Ovary (tissue), 7 donors: ENCODE measurements at regions not wholly inside any gene's neighbourhood (a gene's known extent, or its start where the extent isn't known, plus 50 kb on each side); places are given as distances from the start of the nearest gene placed in this dataset.

Source experiments
- DNase-seq, 5 donors: peaks; one replicate each; pipeline ENCODE4 v3.0.0-alpha.2; 2019 to 2020
- H3K27ac ChIP-seq, 2 donors: fragments of 200-600 bp; one replicate each; pipeline versions ENCODE4 v1.5.1 to v1.8.0; 2019 to 2022
- H3K27me3 ChIP-seq: fragments of 200-600 bp; one replicate; pipeline ENCODE4 v1.8.0; 2022
- H3K36me3 ChIP-seq: fragments of 200-600 bp; sonication (generic); one replicate; pipeline ENCODE4 v1.5.1; 2019
- H3K4me1 ChIP-seq: one replicate; pipeline ENCODE4 v1.8.1; 2013; ENCODE audit warnings: mild to moderate bottlenecking, moderate library complexity; ENCODE audit not compliant: insufficient read depth
- H3K4me3 ChIP-seq: fragments of 200-600 bp; sonication (generic); one replicate; pipeline ENCODE4 v1.5.1; 2017
- H3K9me3 ChIP-seq, 2 donors: fragments of 200-600 bp in 1 of 2; sonication (generic) in 1 of 2; one replicate each; pipeline versions ENCODE4 v1.5.1 to v1.8.1; 2013 to 2019; ENCODE audit warnings: mild to moderate bottlenecking in 1 of 2, moderate library complexity in 1 of 2
- CTCF ChIP-seq, 3 donors: fragments of 450-650 bp in 2 of 3; fragments of 200-600 bp in 1 of 3; IDR thresholded peaks; one replicate each; pipeline versions ENCODE4 v1.5.1 to v1.8.0; 2016 to 2022; ENCODE audit warnings: antibody characterized with exemption in 3 of 3, mild to moderate bottlenecking in 1 of 3
- EP300 ChIP-seq: sonication (generic); formaldehyde crosslinking; IDR thresholded peaks from one replicate; pipeline ENCODE4 v1.6.1; 2017; ENCODE audit warnings: antibody characterized with exemption
- POLR2A ChIP-seq: fragments of 450-650 bp; IDR thresholded peaks from one replicate; pipeline ENCODE4 v1.6.1; 2017; ENCODE audit warnings: antibody characterized with exemption, mild to moderate bottlenecking, moderate library complexity
- WGBS, 3 donors: extraction: QIAGEN DNeasy Blood & Tissue Kit in 1 of 3; methylation state at CpG; one replicate each; pipeline versions ENCODE4 v1.1.5 to v1.1.7; 2013 to 2017; 5-methylcytosine and 5-hydroxymethylcytosine counted together
- intact Hi-C, 4 donors: fragments of 100-400 bp; cut with DNase I; formaldehyde crosslinking; loops; one replicate each; pipeline versions ENCODE4 v1.11.0 to v1.15.1; 2022 to 2023
- donor health status: DM: no; HTN: no; CAD: no; lungs with moderate emphysema.
- donor health status: DM: no; HTN: no; CAD: no.
- donor health status: Bipolar disorder and iron deficiency.
- donor health status: DM: no; HTN: no; CAD: no.
- donor health status: DM: yes; HTN: yes; CAD: no.

- no peak for DNase-seq
- H3K27me3 ChIP-seq: no peaks in the 10 kb centered on the region
- no peak for TF ChIP-seq POLR2A
- TF ChIP-seq CTCF (IDR thresholded peaks at IDR 0.05): no peak
- TF ChIP-seq EP300: no peak
- H3K27ac ChIP-seq: no peak overlapping the region
- H3K36me3 ChIP-seq: no peaks in the 10 kb centered on the region
- no peak overlapping the region for H3K4me3 ChIP-seq
- intact Hi-C loops: no loop called here
- no peaks in the 10 kb centered on the region for H3K4me1 ChIP-seq
- no peaks in the 10 kb centered on the region for H3K9me3 ChIP-seq
- WGBS, 3 donors: 93 to 100% (median 97%) methylated on average over 2 of the region's 2 CpGs
Observed at GRCh38 chr12:86826051-86826450, 569.9 kb upstream of the MGAT4C start.

GRCh38 chr12:86801439-86801838, 545.2 kb upstream of the MGAT4C start:
- no peaks in the 10 kb centered on the region for H3K4me1 ChIP-seq
- DNase-seq: no peak
- no peaks in the 10 kb centered on the region for H3K36me3 ChIP-seq
- WGBS, 3 donors: 90 to 92% (median 91%) methylated on average over 1 of the region's 1 CpG
- no peak overlapping the region for H3K4me3 ChIP-seq
- H3K27ac ChIP-seq: no peak overlapping the region
- H3K27me3 ChIP-seq: no peaks in the 10 kb centered on the region
- intact Hi-C loops: no loop called here
- H3K9me3 ChIP-seq: no peaks in the 10 kb centered on the region
- TF ChIP-seq CTCF (IDR thresholded peaks at IDR 0.05): no peak
- TF ChIP-seq EP300: no peak
- no peak for TF ChIP-seq POLR2A

- TF ChIP-seq POLR2A: no peak
- TF ChIP-seq CTCF (IDR thresholded peaks at IDR 0.05): no peak
- TF ChIP-seq EP300: no peak
- Histone ChIP-seq H3K36me3 (no peaks in the 10 kb centered on the region), H3K27ac (no peak overlapping the region), H3K4me1 (no peaks in the 10 kb centered on the region), H3K9me3 (no peaks in the 10 kb centered on the region), H3K4me3 (no peak overlapping the region), H3K27me3 (no peaks in the 10 kb centered on the region)
- no peak for DNase-seq
- 71 to 83% (median 75%) methylated on average over 2 of the region's 2 CpGs for WGBS, 3 donors
- intact Hi-C loops: no loop called here
Observed at GRCh38 chr12:86799616-86800015, 543.4 kb upstream of the MGAT4C start.

GRCh38 chr12:86796550-86796949, 540.4 kb upstream of the MGAT4C start:
- H3K4me1 ChIP-seq: no peaks in the 10 kb centered on the region
- WGBS, 3 donors: 91 to 94% (median 93%) methylated on average over 1 of the region's 1 CpG
- no peaks in the 10 kb centered on the region for H3K36me3 ChIP-seq
- H3K9me3 ChIP-seq: no peaks in the 10 kb centered on the region
- intact Hi-C loops: no loop called here
- H3K27ac ChIP-seq: no peak overlapping the region
- no peak for DNase-seq
- TF ChIP-seq EP300: no peak
- no peak for TF ChIP-seq POLR2A
- no peak for TF ChIP-seq CTCF (IDR thresholded peaks at IDR 0.05)
- no peak overlapping the region for H3K4me3 ChIP-seq
- no peaks in the 10 kb centered on the region for H3K27me3 ChIP-seq

GRCh38 chr12:86788661-86789060, 532.5 kb upstream of the MGAT4C start:
- no peak overlapping the region for H3K27ac ChIP-seq

More at GRCh38 chr12:86788661-86789060, 532.5 kb upstream of the MGAT4C start:
- H3K27me3 ChIP-seq: no peaks in the 10 kb centered on the region
- intact Hi-C loops: no loop called here
- TF ChIP-seq CTCF (IDR thresholded peaks at IDR 0.05) (no peak), EP300 (no peak), POLR2A (no peak)
- no peaks in the 10 kb centered on the region for H3K9me3 ChIP-seq
- no peaks in the 10 kb centered on the region for H3K36me3 ChIP-seq
- H3K4me1 ChIP-seq: no peaks in the 10 kb centered on the region
- no peak overlapping the region for H3K4me3 ChIP-seq
- no peak for DNase-seq
